ENCODE measurements at regions not wholly inside any gene's neighbourhood (a gene's known extent, or its start where the extent isn't known, plus 50 kb on each side); places are given as distances from the start of the nearest gene placed in this dataset.

- TF ChIP-seq TEAD3 (CRISPR knock-in tag; optimal IDR thresholded peaks at IDR 0.05; ENCODE audit: borderline replicate concordance) (no peak), ZNF768 (CRISPR knock-in tag; IDR thresholded peaks at IDR 0.05) (no peak), RCOR2 (CRISPR knock-in tag; IDR thresholded peaks at IDR 0.05) (peak; percentile 35; the same call in 1 of the 2 replicates), ZMYM3 (CRISPR knock-in tag; IDR thresholded peaks at IDR 0.05) (peak; percentile 49; the same call in 1 of the 2 replicates), IKZF1 (IDR thresholded peaks at IDR 0.05) (no peak), ZNF224 (CRISPR knock-in tag; IDR thresholded peaks at IDR 0.05) (no peak), GMEB1 (CRISPR knock-in tag; IDR thresholded peaks at IDR 0.05; ENCODE audit: borderline replicate concordance) (no peak), SP2 (CRISPR knock-in tag; IDR thresholded peaks at IDR 0.05) (no peak), MEIS2 (CRISPR knock-in tag; IDR thresholded peaks at IDR 0.05) (no peak), PREB (CRISPR knock-in tag; IDR thresholded peaks at IDR 0.05) (no peak), FOXA3 (CRISPR knock-in tag; IDR thresholded peaks at IDR 0.05) (peak; percentile 52), ZNF546 (CRISPR knock-in tag; conservative IDR thresholded peaks at IDR 0.05) (no peak), ATRX (CRISPR knock-in tag; IDR thresholded peaks at IDR 0.05; ENCODE audit: borderline replicate concordance) (no peak), ZNF367 (CRISPR knock-in tag; IDR thresholded peaks at IDR 0.05; ENCODE audit: borderline replicate concordance) (no peak), PAXIP1 (CRISPR knock-in tag; conservative IDR thresholded peaks at IDR 0.05) (0 out of 2 replicates have a peak, but pooled peaks have one; percentile 21), SNRNP70 (IDR thresholded peaks at IDR 0.05; ENCODE audit: low read depth, low read length) (no peak), ZNF629 (CRISPR knock-in tag; conservative IDR thresholded peaks at IDR 0.05) (0 out of 2 replicates have a peak, but pooled peaks have one; percentile 16), NFRKB (IDR thresholded peaks at IDR 0.05) (no peak), RARA (CRISPR knock-in tag; IDR thresholded peaks at IDR 0.05) (peak; percentile 28; the same call in 1 of the 2 replicates), RBM22 (optimal IDR thresholded peaks at IDR 0.05; ENCODE audit: low read length) (peak; percentile 73), ELF1 (CRISPR knock-in tag; IDR thresholded peaks at IDR 0.05) (peak; percentile 35; the same call in 1 of the 2 replicates), SRY (CRISPR knock-in tag; IDR thresholded peaks at IDR 0.05) (no peak)
Observed at GRCh38 chr19:5253406-5254110, 87.1 kb downstream of the PTPRS start (continued).

Measured in HepG2 (cell line).